Femur (tissue), 1 donor: ENCODE measurements at regions not wholly inside any gene's neighbourhood (a gene's known extent, or its start where the extent isn't known, plus 50 kb on each side); places are given as distances from the start of the nearest gene placed in this dataset.
"Not testable (repeated sequence)": the region's sequence is repeated elsewhere in the genome, so short reads cannot be mapped to it uniquely, and the experiment has no call there.

Experiments used
- DNase-seq: peaks from one replicate; pipeline ENCODE4 v3.0.0-alpha.2; 2017

DNA sequence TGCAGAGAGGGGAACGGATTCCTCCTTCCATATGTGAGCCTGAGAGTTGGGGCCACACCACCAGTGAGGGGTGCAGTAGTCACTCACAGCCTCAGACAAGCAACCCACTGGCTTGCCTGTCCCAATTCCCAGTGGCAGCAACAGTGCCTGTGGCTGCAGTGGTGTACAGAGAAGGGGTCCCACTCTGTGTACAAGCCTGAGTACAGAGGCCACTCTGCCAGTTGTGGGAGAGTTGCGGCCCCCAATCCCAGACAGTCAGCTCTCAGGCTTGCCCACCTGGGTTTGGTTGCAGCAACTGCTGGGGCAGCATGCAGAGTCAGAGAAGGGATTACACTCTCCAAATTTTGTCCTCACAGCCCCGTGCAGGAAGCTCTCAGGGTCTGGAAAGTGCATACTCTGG is 133.2 kb upstream of the RFX3 start:
- DNase-seq = no peak

DNA sequence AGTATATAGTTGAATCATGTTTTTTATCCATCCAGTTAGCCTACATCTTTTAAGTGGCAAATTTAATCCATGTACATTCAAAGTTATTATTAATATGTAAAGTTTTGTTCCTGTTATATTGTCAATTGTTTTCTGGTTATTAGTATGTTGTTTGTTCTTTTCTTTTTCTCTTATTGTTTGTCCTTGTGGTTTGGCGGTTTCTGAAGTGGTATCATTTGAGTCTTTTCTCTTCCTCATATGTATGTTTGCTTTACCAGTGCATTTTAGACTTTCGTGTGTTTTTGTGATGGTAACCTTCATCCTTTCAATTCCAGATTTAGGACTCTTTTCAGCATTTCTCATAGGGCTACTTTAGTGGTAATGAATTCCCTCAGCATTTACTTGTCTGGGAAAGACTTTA is 130.4 kb upstream of the RFX3 start:
- DNase-seq = no peak

DNA sequence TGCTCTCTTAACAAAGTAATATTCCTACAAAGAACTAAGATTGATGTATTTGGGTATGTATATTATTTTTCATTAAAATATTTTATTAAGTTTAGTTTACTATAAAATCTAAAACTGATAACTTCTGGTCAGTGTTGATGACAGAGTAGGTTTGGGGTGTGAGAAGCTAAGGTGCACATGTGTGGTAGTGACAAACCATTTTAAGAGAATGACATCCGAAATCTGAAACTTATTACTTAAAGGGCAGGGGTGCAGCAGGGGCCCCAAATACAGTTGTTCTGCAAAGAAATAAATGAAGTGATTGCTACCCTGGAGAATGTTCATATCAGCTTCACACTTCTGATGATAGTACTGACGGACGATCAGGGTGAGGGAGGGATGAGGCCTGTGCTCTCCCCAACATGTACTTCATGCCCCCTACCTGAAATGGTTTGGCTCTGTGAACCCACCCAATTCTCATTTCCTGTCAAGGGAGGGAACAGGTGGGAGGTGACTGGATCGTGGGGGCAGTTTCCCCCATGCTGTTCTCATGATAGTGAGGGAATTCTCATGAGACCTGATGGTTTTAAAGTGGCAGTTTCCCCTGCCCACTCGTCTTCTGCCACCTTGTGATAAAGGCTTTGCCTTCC is 125.3 kb upstream of the RFX3 start:
- no peak for DNase-seq

DNA sequence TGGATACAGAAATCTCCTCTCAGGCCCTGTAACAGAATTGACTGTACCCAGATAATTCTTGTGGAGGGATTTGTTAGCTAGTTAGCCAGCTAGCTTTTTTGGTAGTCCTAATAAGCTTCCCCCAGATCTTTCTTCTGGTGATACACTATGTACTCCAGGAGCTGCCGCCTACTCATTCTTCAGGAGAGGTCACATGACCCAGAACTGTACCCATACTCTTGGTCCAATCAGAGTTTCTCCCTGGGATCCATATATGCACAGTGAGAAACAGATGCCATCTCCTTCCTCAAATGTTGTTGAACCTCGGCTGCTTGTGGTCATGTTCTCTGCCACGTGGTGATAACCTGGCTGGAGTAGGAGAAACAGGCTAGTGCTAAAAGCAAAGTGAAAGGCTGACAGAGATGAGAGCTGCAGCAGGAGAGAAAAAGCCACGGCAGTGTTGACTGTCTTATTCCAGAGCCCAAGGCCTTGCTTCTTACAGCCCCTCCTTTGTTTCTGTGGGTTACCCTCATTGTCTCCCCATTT is 123.0 kb upstream of the RFX3 start:
- no peak for DNase-seq

DNA sequence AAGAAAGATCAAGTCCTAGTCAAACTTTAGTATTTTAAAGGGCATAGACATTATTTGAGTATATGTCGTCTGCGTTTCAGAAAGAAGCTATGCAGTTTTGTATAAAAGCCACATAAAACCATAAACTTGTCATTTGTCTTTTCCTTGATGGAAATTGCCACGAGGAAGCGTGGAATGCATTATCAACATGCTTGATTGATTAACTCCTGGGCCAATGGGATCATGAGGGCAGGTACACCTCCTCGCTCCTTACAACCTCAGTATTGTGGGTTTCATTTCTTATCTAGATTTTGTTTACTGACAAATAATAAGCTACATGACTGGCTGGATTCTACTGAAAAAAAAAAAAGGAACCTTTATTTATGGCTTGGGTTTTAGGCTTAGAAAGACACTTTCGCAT is 122.5 kb upstream of the RFX3 start:
- no peak for DNase-seq

DNA sequence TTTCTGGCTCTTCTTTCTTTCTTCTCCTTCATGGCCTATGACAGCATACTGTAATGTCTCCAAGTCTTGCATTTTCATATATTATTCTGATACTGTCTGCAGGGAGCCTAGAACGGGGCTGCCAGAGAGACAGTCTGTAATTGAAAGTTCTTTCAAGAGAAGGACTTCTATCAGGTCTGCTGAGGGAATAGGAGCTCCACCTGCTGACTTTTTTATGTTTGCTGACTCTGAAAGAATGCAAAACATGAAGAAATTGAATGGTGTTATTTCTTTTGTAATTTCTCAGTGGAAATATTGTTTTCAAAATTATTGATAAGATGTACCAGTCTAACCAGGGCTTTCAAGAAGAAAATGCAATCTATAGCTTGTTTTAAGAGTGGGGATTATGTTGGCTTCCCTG is 121.9 kb upstream of the RFX3 start:
- DNase-seq = no peak

DNA sequence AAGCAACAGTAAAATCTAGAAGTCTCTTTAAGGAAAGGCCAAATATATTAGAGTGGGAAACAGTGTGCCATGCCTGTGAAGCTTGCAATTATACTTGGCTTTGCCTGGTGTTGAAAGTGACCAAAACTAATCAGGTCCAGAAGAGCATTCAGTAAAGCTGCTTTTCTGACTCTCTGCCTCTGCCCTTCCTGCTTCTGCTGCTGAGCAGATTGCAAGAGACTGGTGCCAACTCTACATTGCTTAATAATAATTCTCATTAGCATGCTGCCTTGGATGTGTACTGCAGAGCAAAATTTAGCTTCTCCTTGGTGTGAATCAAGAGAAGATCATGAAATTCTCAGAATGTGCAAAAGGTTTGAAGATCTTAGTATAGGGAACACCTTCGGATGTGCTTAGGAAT is 120.4 kb upstream of the RFX3 start:
- no peak for DNase-seq

DNA sequence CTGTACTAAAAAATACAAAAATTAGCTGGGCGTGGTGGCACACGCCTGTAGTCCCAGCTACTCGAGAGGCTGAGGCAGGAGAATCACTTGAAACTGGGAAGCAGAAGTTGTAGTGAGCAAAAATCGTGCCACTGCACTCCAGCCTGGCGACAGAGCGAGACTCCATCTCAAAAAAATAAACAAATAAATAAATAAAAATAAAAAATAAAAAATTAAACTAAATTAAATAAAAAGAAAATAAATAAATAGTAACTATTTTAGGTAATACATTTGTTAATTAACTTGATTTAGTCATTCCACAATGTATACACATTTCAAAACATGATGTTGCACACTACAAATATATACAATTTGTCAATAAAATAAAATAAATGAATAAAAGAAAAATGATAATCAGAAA is 116.3 kb upstream of the RFX3 start:
- not testable (repeated sequence) for DNase-seq

DNA sequence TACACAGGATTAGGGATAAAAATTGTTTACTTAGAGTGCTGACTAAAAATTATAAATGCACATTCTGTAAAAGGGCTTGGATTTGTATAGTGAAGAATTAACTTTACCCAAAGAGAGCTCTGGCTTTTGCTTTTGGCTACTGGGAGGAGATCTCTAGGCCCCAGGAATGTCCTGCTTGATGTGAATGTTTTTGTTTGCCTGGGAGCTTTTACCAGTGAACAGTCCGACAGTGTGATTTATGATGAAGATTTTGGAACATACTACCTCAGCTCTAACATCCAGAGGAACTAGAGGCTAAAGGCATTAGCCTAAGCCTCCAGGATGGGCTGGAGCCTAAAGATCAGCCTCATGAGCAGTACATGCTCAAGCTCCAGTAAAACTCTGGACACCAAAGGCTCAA is 103.7 kb upstream of the RFX3 start:
- DNase-seq = no peak

DNA sequence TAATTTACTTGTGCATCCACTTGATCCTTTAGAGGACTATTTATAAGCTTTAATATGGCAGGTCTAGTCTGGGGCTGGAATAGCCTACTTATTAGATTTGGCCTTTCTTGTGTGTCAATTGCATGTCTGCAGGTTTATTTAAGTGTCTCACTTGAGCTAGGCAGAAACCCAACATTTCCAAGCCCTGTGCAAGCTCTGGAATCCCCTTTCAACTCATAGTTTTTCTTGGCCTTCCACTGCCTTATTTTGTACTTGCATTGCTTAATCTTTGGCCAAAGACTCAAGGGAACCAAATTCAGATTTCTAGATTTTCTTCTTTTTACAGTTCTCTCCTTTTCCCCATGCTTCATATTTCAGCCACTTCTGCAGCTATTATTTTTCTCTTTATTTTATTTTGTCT is 102.4 kb upstream of the RFX3 start:
- DNase-seq = no peak

DNA sequence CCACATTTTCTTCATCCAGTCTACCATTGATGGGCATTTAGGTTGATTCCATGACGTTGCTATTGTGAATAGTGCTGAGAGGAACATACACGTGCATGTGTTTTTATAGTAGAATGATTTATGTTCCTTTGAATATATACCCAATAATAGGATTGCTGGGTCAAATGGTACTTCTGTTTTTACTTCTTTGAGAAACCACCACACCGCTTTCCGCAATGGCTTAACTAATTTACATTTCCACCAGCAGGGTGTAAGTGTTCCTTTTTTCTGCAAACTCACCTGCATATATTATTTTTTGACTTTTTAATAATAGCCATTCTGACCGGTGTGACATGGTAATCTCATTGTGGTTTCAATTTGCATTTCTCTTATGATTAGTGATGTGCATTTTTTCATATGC is 82.2 kb upstream of the RFX3 start:
- no peak for DNase-seq

DNA sequence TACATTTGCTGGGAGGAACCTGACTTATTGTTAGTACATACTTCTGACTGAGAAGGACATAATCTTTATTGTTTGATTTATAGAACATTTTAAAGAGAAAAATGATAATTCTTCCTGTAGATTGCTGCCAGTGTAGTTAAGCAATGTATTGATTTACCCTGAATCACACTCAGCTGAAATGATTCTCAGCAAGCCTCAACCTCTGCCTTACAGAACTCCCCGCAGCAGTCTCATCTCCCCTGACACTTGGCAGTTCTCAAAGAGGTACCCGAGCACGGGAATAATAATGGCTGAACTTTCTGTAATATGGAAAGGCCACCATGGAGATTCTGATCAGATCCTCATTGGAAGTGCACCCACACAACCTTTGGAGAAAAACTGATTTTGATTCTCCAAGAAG is 74.9 kb upstream of the RFX3 start:
- no peak for DNase-seq

DNA sequence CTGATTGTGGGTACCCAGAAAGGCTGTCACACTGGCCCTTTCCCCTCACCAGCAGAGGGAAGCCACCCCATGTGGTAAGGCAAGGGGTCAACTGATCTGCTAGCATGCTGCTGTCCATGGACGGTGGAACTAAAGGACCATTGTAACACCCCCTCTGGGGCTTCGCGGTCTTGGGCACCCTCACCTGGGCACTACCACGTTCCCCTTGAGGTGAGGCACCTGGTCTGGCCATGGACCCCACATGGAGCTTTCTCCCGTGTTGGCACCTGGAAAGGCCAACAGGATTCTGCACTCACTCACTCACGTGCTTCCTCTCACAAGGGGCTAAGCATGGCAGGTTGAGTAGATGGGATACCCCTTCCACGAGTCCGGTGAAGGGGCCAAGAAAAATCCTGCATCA is 72.0 kb upstream of the RFX3 start:
- DNase-seq = no peak

DNA sequence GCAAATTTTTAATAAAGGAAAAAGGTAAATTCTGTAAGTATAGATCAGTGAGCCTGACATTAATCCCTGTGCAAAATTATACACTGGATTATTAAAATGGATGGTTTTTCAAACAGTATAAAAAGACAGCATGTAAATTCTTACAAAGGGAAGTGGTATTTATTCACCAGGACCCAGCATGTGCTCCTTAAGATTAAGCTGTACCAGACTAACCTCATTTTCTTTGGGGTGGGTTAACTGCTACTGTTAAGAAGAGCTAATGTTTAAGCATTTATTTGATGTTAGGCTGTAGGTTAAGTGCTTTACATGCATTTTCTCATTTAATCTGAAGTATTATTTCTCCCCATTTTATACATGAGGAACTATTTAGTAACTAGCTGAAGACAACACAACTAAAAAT is 60.3 kb upstream of the RFX3 start:
- no peak for DNase-seq

DNA sequence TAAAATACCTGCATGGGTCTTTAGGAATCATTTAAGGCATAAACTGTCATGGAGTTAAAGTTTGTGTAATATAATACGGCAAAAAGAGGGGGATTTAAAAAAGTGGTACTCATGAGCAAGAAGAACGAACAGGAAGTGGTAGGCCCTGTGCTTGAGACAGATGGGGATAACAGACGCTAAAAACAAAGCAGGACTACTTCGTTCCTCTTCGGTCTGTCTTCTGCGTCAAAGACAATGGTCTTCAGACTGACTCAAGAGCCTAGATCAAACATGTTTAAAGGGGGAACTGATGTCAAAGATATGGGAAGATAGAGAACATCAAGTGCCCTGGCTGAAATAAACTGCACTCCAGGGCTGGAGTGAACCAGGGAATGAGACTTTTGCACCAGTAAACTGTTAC is 59.8 kb upstream of the RFX3 start:
- DNase-seq = no peak

DNA sequence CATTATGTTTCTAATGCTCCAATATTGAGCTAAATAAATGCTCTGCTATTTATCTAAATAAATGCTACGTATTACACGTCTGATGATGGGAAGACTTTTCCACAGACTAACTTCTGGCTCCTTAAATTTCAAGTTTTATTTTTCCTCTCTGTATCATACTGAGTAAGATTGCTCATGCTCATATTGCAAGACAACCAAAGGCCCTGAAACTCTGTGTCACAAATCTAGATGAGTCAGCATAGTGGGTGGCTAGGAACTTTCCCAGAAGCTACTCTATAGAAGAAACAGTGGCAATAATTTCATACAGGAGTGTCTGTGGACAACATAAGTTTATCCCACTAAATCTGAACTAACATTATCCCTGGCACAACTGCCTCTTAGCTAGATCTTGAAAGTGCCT is 53.0 kb upstream of the RFX3 start:
- no peak for DNase-seq

DNA sequence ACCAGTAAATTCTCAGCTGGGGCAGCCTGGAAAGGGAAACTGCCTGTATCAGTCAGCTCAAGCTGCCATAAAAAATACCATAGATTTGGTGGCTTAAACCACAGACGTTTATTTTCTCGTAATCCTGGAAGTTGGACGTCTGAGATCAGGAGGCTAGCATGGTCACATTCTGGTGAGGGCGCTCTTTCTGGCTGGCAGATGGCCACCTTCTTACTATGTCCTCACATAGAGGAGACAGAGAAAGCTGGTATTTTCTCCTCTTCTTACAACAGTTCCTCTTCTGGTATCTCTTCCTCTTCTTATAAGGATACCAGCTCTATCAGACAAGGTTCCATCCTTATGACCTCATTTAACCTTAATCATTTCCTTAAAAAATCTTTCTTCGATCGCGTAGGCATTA is 50.5 kb upstream of the RFX3 start:
- DNase-seq = no peak

DNA sequence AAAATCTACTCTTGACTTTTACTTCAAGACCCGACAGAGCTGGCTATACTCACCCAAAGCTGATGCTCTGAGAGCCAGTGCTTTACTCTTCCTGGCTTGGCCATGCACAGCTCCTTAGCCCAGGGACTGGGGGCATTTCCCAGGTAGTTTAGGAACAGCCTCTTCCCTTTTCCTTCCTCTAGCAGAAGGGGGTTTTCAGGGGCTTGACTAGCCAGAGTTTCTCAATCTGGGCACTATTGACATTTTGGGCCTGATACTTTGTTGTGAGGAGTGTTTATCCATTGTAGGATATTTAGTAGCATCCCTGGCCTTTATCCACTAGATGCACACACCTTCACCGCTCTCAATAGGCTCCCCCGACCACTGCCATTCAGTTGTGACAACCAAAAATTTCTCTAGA is 50.0 kb upstream of the RFX3 start:
- DNase-seq = no peak
